Putamen (tissue), 1 donor: ENCODE measurements at regions not wholly inside any gene's neighbourhood (a gene's known extent, or its start where the extent isn't known, plus 50 kb on each side); places are given as distances from the start of the nearest gene placed in this dataset.
A peak's percentile ranks its signal among the peaks of the same experiment; 100 is the strongest.

Source experiments
- DNase-seq: peaks from one replicate; pipeline ENCODE4 v3.0.0-alpha.2; 2016; ENCODE audit warnings: low spot score

- no peak for DNase-seq
Observed at GRCh38 chr9:105828171-105828570, 133.8 kb downstream of the TMEM38B start.

- DNase-seq = no peak
Observed at GRCh38 chr9:105828596-105829213, 134.4 kb downstream of the TMEM38B start.

- no peak for DNase-seq
Observed at GRCh38 chr9:105830461-105830860, 136.1 kb downstream of the TMEM38B start.

GRCh38 chr9:105832096-105832710 lies 137.9 kb downstream of the TMEM38B start:
- DNase-seq = no peak

- no peak for DNase-seq
Observed at GRCh38 chr9:105833271-105833975, 139.1 kb downstream of the TMEM38B start.

- no peak for DNase-seq
Observed at GRCh38 chr9:105834404-105834803, 140.1 kb downstream of the TMEM38B start.

GRCh38 chr9:105835721-105836120 lies 141.4 kb downstream of the TMEM38B start:
- no peak for DNase-seq

- DNase-seq = no peak
Observed at GRCh38 chr9:105836936-105837660, 142.8 kb downstream of the TMEM38B start.

- no peak for DNase-seq
Observed at GRCh38 chr9:105841562-105841961, 147.2 kb downstream of the TMEM38B start.

- DNase-seq = peak; percentile 16
Observed at GRCh38 chr9:105842023-105842644, 147.8 kb downstream of the TMEM38B start.

GRCh38 chr9:105846825-105847224 lies 152.5 kb downstream of the TMEM38B start:
- no peak for DNase-seq

GRCh38 chr9:105850852-105851500 lies 156.6 kb downstream of the TMEM38B start:
- no peak for DNase-seq

GRCh38 chr9:105854026-105854782 lies 159.9 kb downstream of the TMEM38B start:
- no peak for DNase-seq

GRCh38 chr9:105854783-105855724 lies 160.7 kb downstream of the TMEM38B start:
- no peak for DNase-seq

GRCh38 chr9:105855987-105856386 lies 161.6 kb downstream of the TMEM38B start:
- no peak for DNase-seq

- no peak for DNase-seq
Observed at GRCh38 chr9:105858006-105858690, 163.8 kb downstream of the TMEM38B start.

GRCh38 chr9:105858877-105859276 lies 164.5 kb downstream of the TMEM38B start:
- no peak for DNase-seq

- no peak for DNase-seq
Observed at GRCh38 chr9:105859428-105860091, 165.2 kb downstream of the TMEM38B start.

- no peak for DNase-seq
Observed at GRCh38 chr9:105860516-105860915, 166.2 kb downstream of the TMEM38B start.
